Stomach (tissue), 8 donors: ENCODE measurements at regions not wholly inside any gene's neighbourhood (a gene's known extent, or its start where the extent isn't known, plus 50 kb on each side); places are given as distances from the start of the nearest gene placed in this dataset.

Experiments used
- DNase-seq, 2 donors: peaks; one replicate each; pipeline versions ENCODE4 v3.0.0 to v3.0.0-alpha.2; 2013 to 2019
- H3K27ac ChIP-seq, 5 donors: fragments of 200-600 bp in 4 of 5; sonication (generic) in 4 of 5; one replicate each; pipeline ENCODE4 v1.5.1; 2013 to 2019; ENCODE audit warnings: mild to moderate bottlenecking in 1 of 5, moderate library complexity in 1 of 5
- H3K27me3 ChIP-seq, 3 donors: fragments of 200-600 bp; sonication (generic); one replicate each; pipeline ENCODE4 v1.5.1; 2017 to 2019; ENCODE audit warnings: mixed run types in 1 of 3
- H3K36me3 ChIP-seq, 4 donors: fragments of 200-600 bp; sonication (generic); 1 replicate in 3 of 4; 2 replicates in 1 of 4; pipeline ENCODE4 v1.5.1; 2016 to 2019
- H3K4me1 ChIP-seq, 4 donors: fragments of 200-600 bp; sonication (generic); one replicate each; pipeline ENCODE4 v1.5.1; 2016 to 2019
- H3K4me3 ChIP-seq, 4 donors: fragments of 200-600 bp; sonication (generic) in 3 of 4; one replicate each; pipeline ENCODE4 v1.5.1; 2016 to 2019; ENCODE audit warnings: mild to moderate bottlenecking in 1 of 4
- H3K9me3 ChIP-seq, 4 donors: fragments of 200-600 bp; sonication (generic); one replicate each; pipeline ENCODE4 v1.5.1; 2016 to 2019
- EP300 ChIP-seq: sonication (generic); formaldehyde crosslinking; IDR thresholded peaks from one replicate; pipeline ENCODE4 v1.6.1; 2017; ENCODE audit warnings: antibody characterized with exemption
- POLR2A ChIP-seq, 4 donors: fragments of 450-650 bp; IDR thresholded peaks; one replicate each; pipeline ENCODE4 v1.6.1; 2016; ENCODE audit warnings: antibody characterized with exemption in 4 of 4, control low read depth in 2 of 4, mild to moderate bottlenecking in 1 of 4, moderate library complexity in 1 of 4
- POLR2AphosphoS5 ChIP-seq, 3 donors: sonication (generic); formaldehyde crosslinking; IDR thresholded peaks; one replicate each; pipeline ENCODE4 v1.6.1; 2016; ENCODE audit warnings: antibody characterized with exemption in 3 of 3
- WGBS, 5 donors: extraction: QIAGEN DNeasy Blood & Tissue Kit in 3 of 5; methylation state at CpG; one replicate each; pipeline versions ENCODE4 v1.1.5 to v1.1.7; 2013 to 2018; 5-methylcytosine and 5-hydroxymethylcytosine counted together
- intact Hi-C: fragments of 100-400 bp; cut with DNase I; formaldehyde crosslinking; loops from one replicate; pipeline ENCODE4 v1.15.1; 2023; ENCODE audit warnings: low total_unique reads
- TF ChIP-seq, protein P1 (sequence below), 7 experiments: fragments of 450-650 bp in 4 of 7; fragments of 200-600 bp in 3 of 7; sonication (generic) in 3 of 7; IDR thresholded peaks; one replicate each; pipeline ENCODE4 v1.5.1; 2016 to 2019; ENCODE audit warnings: antibody characterized with exemption in 7 of 7, control low read depth in 2 of 7, mild to moderate bottlenecking in 1 of 7
- donor health status: healthy with polysubstance abuse.
- donor health status: Bipolar disorder and iron deficiency.
- donor health status: healthy.

DNA sequence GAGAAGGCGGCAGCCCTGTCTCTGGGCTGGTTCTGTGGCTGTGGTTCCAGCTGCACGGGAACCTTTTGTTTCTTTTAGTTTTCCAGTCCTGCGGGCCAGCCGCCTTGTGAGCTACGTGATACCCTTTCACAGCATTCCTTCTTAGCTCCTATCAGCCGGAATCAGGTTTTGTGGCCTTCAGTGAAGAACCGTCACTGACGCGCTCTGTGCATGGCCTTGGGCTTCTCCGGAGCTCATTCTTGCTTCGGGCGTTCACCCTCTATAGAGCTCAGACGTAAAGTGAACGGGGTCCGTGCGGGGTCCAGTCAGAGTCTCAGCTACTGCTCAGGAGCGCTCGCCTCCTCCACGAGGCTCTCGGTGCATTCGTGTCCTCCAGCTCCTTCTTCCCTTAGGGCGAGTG is 166.7 kb downstream of the FAM43A start:
- Histone ChIP-seq H3K4me1 (peaks cover 0 to 12% (median 2%) of the 10 kb centered on the region in 4 donors), H3K9me3 (no peaks in the 10 kb centered on the region), H3K27ac (no peak overlapping the region), H3K36me3 (no peaks in the 10 kb centered on the region), H3K27me3 (no peaks in the 10 kb centered on the region), H3K4me3 (no peak overlapping the region)
- 87 to 94% (median 89%) methylated on average over 22 of the region's 22 CpGs for WGBS, 5 donors
- no peak for TF ChIP-seq POLR2AphosphoS5 (IDR thresholded peaks at IDR 0.05)
- TF ChIP-seq POLR2A (IDR thresholded peaks at IDR 0.05), result no peak
- TF ChIP-seq, protein P1, sequence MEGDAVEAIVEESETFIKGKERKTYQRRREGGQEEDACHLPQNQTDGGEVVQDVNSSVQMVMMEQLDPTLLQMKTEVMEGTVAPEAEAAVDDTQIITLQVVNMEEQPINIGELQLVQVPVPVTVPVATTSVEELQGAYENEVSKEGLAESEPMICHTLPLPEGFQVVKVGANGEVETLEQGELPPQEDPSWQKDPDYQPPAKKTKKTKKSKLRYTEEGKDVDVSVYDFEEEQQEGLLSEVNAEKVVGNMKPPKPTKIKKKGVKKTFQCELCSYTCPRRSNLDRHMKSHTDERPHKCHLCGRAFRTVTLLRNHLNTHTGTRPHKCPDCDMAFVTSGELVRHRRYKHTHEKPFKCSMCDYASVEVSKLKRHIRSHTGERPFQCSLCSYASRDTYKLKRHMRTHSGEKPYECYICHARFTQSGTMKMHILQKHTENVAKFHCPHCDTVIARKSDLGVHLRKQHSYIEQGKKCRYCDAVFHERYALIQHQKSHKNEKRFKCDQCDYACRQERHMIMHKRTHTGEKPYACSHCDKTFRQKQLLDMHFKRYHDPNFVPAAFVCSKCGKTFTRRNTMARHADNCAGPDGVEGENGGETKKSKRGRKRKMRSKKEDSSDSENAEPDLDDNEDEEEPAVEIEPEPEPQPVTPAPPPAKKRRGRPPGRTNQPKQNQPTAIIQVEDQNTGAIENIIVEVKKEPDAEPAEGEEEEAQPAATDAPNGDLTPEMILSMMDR (IDR thresholded peaks at IDR 0.05), result no peak
- TF ChIP-seq EP300, result no peak
- DNase-seq, result no peak
- intact Hi-C loops, result no loop called here

DNA sequence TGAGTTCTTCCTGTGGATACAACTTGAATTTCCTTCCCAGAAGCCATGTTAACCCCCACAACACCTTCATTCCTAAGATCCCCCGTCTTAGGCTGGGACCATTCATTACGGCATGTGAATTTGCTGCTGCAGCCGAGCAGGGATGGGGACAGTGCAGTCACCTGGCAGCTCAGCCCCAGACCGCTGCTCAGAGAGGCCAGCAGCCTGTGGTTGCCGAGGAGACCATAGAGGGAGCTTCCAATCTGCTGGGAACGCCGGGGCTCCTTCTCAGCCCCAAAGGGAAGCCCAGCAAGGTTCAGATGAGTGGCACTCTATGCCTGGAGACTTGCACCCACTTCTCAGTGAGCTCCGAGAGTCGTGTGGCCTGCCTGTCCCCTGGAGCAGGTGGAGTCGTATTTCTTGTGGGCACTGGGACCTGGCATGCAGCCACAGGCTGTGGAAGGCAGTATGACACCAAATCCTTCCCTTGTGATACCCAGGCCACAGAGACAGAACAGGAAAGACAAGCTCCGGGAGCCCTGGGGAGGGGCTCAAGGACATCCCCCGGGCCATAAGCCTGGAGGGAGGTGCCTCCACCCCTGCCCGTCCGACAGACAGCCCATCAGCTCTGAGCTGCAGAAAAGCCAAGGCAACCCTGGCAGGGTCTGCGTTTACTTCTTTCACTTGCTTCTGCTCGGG is 167.3 kb downstream of the FAM43A start:
- Histone ChIP-seq H3K4me1 (peaks cover 0 to 12% (median 4%) of the 10 kb centered on the region in 4 donors), H3K27ac (no peak overlapping the region), H3K9me3 (no peaks in the 10 kb centered on the region), H3K4me3 (no peak overlapping the region), H3K36me3 (no peaks in the 10 kb centered on the region), H3K27me3 (no peaks in the 10 kb centered on the region)
- peak in 1 of 2 donors; percentile 50 for DNase-seq
- TF ChIP-seq POLR2A (IDR thresholded peaks at IDR 0.05) (no peak), EP300 (no peak), POLR2AphosphoS5 (IDR thresholded peaks at IDR 0.05) (no peak)
- TF ChIP-seq, protein P1 (IDR thresholded peaks at IDR 0.05), result no peak
- 54 to 69% (median 59%) methylated on average over 15 to 16 of the region's 16 CpGs for WGBS, 5 donors
- intact Hi-C loops, result no loop called here

DNA sequence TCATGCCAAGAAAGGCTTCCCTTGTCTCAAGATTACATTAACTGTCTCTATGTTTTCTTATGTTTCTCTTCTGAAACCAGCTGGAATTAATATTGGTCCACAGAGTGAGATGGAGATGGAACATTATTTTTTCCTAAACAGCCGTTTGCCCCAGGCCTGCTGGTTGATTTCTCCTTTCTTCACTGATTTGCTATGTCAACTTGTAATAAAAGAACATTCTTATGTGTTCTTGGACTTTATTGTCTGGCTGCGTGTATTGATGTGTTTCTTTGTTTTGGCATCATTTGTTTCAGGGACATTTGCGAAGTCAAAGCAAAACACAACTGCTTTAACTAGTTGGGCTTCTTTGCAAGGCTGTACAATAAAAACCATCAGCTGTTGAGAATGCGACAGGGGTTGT is 168.5 kb downstream of the FAM43A start:
- WGBS, 5 donors, result 40 to 73% (median 61%) methylated on average over 3 to 4 of the region's 4 CpGs
- no peaks in the 10 kb centered on the region for H3K27me3 ChIP-seq
- no peak for DNase-seq
- no peak overlapping the region for H3K4me3 ChIP-seq
- TF ChIP-seq POLR2A (IDR thresholded peaks at IDR 0.05), result no peak
- TF ChIP-seq, protein P1 (IDR thresholded peaks at IDR 0.05), result no peak
- no peak for TF ChIP-seq POLR2AphosphoS5 (IDR thresholded peaks at IDR 0.05)
- TF ChIP-seq EP300, result no peak
- H3K27ac ChIP-seq, result no peak overlapping the region
- no peaks in the 10 kb centered on the region for H3K9me3 ChIP-seq
- intact Hi-C loops, result no loop called here
- no peaks in the 10 kb centered on the region for H3K36me3 ChIP-seq
- peaks cover 0 to 12% (median 4%) of the 10 kb centered on the region in 4 donors for H3K4me1 ChIP-seq

DNA sequence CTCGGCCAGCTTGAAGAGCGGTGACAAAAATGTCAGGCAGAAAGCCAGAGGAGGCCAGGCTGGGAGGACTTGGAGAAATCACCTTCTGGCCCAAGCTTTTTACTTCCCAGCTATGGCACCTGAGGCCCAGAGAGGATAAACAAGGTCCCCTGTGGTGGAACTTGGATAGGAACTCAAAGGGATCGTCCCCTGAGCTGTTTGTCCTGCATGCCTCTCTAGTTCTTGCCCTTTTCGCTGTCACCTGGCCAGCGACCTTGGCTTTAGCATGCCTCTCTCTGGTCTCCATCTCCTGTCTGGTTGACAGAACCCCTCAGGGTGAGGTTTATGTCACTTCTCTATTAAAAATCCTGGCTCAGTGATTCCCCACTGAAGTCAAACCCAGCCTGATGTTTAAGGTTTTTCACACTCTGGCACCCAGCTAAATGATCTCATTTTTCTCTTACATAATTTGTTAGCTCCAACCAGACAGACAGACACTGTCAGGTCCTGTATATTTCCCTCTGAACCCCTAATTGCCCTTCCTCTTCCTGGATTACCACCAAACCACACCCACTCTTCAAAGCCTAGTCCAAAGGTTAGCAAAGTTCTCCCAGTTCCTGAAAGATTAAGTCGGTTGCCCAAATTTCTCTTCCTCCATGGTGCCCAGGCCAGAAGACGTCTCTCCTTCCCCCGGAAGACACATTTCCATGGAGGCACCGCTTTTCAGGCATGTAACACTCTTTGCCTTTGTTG is 169.1 kb downstream of the FAM43A start:
- peaks cover 0 to 12% (median 4%) of the 10 kb centered on the region in 4 donors for H3K4me1 ChIP-seq
- H3K27ac ChIP-seq, result no peak overlapping the region
- H3K9me3 ChIP-seq, result no peaks in the 10 kb centered on the region
- no peaks in the 10 kb centered on the region for H3K36me3 ChIP-seq
- no peaks in the 10 kb centered on the region for H3K27me3 ChIP-seq
- H3K4me3 ChIP-seq, result no peak overlapping the region
- intact Hi-C loops, result no loop called here
- no peak for DNase-seq
- TF ChIP-seq POLR2AphosphoS5 (IDR thresholded peaks at IDR 0.05) (no peak), EP300 (no peak), POLR2A (IDR thresholded peaks at IDR 0.05) (no peak)
- TF ChIP-seq, protein P1 (IDR thresholded peaks at IDR 0.05), result no peak
- WGBS, 5 donors, result 59 to 79% (median 71%) methylated on average over 9 of the region's 9 CpGs
